ENCODE measurements at regions not wholly inside any gene's neighbourhood (a gene's known extent, or its start where the extent isn't known, plus 50 kb on each side); places are given as distances from the start of the nearest gene placed in this dataset.

DNA sequence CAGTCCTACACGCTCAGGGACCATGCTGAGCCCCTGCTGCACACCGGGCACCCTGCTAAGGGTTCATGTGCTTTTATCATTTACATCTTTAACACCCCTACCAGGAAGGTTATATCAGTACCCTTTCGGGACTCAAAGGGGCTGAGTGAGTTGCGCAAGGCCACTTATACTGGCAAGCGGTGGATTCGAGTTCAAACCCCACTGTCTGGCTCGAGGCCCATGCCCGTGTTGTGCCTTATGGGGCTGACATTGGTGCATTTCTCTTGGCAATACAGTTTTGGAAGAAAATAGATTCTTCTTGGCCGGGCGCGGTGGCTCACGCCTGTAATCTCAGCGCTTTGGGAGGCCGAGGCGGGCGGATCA, 69.5 kb upstream of the MAP4K4 start:
- TF ChIP-seq POLR2A (IDR thresholded peaks at IDR 0.05) (no peak), EP300 (IDR thresholded peaks at IDR 0.05) (no peak), POLR2AphosphoS5 (IDR thresholded peaks at IDR 0.05) (no peak)
- TF ChIP-seq, protein P1, sequence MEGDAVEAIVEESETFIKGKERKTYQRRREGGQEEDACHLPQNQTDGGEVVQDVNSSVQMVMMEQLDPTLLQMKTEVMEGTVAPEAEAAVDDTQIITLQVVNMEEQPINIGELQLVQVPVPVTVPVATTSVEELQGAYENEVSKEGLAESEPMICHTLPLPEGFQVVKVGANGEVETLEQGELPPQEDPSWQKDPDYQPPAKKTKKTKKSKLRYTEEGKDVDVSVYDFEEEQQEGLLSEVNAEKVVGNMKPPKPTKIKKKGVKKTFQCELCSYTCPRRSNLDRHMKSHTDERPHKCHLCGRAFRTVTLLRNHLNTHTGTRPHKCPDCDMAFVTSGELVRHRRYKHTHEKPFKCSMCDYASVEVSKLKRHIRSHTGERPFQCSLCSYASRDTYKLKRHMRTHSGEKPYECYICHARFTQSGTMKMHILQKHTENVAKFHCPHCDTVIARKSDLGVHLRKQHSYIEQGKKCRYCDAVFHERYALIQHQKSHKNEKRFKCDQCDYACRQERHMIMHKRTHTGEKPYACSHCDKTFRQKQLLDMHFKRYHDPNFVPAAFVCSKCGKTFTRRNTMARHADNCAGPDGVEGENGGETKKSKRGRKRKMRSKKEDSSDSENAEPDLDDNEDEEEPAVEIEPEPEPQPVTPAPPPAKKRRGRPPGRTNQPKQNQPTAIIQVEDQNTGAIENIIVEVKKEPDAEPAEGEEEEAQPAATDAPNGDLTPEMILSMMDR (IDR thresholded peaks at IDR 0.05), result no peak
